T-helper 1 cell treated with Interleukin-12 subunit alpha and Interleukin-12 subunit beta and Interleukin-4 antibody, amounts not matched to agents 30 μg/mL and 1 μg/mL, for 36 hours (primary cell): ENCODE measurements at regions not wholly inside any gene's neighbourhood (a gene's known extent, or its start where the extent isn't known, plus 50 kb on each side); places are given as distances from the start of the nearest gene placed in this dataset.

Experiments
- H3K27ac Mint-ChIP-seq: one replicate; pipeline ENCODE4 v1.8.0; 2021; ENCODE audit warnings: mild to moderate bottlenecking, mixed read lengths
- H3K27me3 Mint-ChIP-seq: one replicate; pipeline ENCODE4 v1.8.0; 2021; ENCODE audit warnings: low read depth, mixed read lengths
- H3K36me3 Mint-ChIP-seq: one replicate; pipeline ENCODE4 v1.8.0; 2021; ENCODE audit warnings: low read depth, mixed read lengths
- H3K4me1 Mint-ChIP-seq: one replicate; pipeline ENCODE4 v1.8.0; 2021; ENCODE audit warnings: low read depth, mixed read lengths
- H3K4me3 Mint-ChIP-seq: one replicate; pipeline ENCODE4 v1.8.0; 2021; ENCODE audit warnings: mild to moderate bottlenecking, moderate library complexity, mixed read lengths
- H3K9me3 Mint-ChIP-seq: one replicate; pipeline ENCODE4 v1.8.0; 2021; ENCODE audit warnings: mixed read lengths

DNA sequence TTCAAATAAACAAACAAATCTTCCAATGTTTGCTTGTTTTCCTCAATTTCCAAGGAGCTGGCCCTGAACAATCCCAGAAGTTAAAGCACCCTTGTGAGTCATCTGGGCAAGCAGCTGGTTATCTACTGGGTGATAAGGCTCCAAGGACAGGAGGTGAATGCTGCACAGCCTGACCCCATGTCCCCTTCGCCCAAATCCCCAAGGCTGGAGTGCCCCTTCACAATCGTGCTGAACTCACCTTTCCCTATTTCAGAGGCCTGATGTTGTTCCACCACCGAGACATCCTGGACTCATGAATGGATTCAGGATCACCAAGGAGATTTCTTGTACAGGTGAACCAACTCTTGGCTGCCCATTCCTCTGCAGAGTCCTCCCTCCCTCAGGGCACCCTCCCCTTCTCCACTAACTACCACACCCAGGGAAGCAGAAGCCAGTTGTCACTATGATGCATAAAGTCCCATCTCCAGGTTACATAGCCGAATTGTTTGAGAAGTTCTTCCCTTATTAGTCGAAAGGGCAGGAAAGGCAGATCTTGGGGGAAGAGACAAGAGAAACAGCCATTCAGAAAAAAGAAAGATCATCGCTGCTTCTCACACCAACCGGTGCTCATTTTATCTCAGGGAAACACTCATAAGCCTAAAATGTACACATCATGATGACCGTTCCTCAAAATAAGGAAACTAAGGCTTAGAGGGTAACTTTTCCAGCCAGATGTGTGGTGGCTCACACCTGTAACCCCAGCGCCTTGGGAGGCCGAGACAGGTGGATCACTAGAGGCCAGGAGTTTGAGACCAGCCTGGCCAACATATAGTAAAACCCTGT lies 138.8 kb upstream of the RREB1 start:
- Mint-ChIP-seq H3K36me3 (no peaks in the 10 kb centered on the region), H3K9me3 (no peaks in the 10 kb centered on the region), H3K4me3 (no peak overlapping the region), H3K27ac (no peak overlapping the region), H3K27me3 (peaks cover 10% of the 10 kb centered on the region), H3K4me1 (no peaks in the 10 kb centered on the region)

DNA sequence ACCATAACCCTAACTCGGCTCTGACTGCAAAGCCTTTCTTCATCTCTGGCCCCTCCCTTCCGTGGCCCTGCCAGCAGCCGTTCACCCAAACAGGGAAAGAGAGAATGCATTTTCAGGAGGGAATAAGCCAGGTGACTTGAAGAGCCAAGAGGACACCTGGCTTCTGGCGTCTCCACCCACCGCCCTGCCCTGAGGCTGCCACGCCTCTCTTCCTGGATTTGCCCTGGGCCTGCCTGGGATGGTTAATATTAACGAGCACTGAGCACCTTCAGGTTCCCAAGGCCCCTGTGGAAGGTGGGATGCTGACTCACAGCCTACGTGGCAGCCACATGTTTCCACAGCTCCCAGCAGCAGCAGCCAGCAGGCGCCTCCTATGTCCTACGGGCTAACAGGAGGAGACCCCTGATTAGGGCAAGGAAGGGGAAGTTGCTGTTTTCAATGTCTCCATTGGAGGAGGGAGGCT lies 138.0 kb upstream of the RREB1 start:
- H3K4me1 Mint-ChIP-seq = no peaks in the 10 kb centered on the region

DNA sequence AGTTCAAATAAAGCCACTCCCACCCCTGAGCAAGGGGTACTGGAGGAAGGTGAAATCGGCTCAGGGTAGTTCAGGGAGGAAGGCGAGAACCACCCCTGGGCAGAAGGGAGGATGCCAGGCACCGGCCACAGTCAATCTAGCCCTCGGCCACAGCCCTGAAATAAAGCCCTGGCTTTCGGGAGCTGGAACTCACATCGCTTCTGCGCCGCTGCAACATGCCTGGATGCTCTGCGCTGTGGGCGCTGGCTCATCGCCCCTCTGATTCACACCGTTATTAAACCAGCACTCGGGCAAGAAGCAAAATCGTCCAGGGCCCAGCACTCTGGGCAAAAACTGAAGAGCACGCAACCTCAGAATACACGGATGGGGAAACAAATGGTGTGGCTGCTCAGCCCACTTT lies 136.9 kb upstream of the RREB1 start:
- Mint-ChIP-seq H3K9me3 (no peaks in the 10 kb centered on the region), H3K36me3 (no peaks in the 10 kb centered on the region), H3K4me3 (no peak overlapping the region), H3K4me1 (no peaks in the 10 kb centered on the region), H3K27ac (no peak overlapping the region), H3K27me3 (no peaks in the 10 kb centered on the region)

More for the DNA sequence above, 138.0 kb upstream of the RREB1 start:
- Mint-ChIP-seq H3K4me3 (no peak overlapping the region), H3K27me3 (peaks cover 4% of the 10 kb centered on the region), H3K9me3 (no peaks in the 10 kb centered on the region), H3K36me3 (no peaks in the 10 kb centered on the region), H3K27ac (no peak overlapping the region)

DNA sequence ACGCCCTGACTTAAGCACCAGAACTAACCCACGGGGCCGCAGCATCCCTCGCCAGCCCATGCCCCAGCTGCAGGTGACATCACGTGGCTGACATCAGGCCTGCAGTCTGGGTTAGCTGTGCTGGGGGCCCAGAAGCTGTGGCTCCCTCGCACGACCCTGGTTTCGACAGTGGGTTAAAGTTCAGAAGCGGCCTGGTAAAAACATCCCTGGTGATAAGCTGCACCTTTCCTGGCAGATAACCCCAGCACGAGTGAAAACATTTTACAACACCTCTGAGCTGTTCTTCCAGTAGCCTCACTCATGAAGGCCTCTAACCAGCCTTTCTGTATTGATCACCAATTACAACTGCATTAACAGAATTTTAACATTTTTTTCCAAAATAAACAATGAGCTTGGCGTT lies 136.4 kb upstream of the RREB1 start:
- H3K36me3 Mint-ChIP-seq = no peaks in the 10 kb centered on the region
- no peak overlapping the region for H3K4me3 Mint-ChIP-seq
- H3K4me1 Mint-ChIP-seq = no peaks in the 10 kb centered on the region
- no peaks in the 10 kb centered on the region for H3K27me3 Mint-ChIP-seq
- H3K27ac Mint-ChIP-seq = no peak overlapping the region
- no peaks in the 10 kb centered on the region for H3K9me3 Mint-ChIP-seq

DNA sequence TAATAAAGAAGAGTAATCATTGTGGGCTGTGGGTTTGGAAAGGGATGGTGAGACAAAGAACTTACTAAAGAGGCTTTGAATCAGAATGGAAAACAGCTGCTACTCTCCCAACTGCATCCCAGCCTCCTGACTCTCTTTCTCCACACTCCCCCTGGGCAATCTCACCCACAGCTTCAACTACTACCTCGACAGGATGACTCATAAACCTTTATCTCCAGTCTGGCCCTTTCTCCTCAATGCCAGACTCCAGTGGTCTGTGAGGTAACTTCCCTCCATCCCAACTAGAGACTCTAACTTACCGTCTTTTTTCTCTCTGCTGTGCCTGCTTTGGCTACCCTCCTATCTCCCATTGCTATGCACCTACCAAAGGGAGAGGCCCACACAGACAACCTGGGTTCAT lies 135.3 kb upstream of the RREB1 start:
- no peak overlapping the region for H3K27ac Mint-ChIP-seq
- peaks cover 4% of the 10 kb centered on the region for H3K27me3 Mint-ChIP-seq
- no peaks in the 10 kb centered on the region for H3K36me3 Mint-ChIP-seq
- no peaks in the 10 kb centered on the region for H3K9me3 Mint-ChIP-seq
- H3K4me3 Mint-ChIP-seq = no peak overlapping the region
- H3K4me1 Mint-ChIP-seq = no peaks in the 10 kb centered on the region

DNA sequence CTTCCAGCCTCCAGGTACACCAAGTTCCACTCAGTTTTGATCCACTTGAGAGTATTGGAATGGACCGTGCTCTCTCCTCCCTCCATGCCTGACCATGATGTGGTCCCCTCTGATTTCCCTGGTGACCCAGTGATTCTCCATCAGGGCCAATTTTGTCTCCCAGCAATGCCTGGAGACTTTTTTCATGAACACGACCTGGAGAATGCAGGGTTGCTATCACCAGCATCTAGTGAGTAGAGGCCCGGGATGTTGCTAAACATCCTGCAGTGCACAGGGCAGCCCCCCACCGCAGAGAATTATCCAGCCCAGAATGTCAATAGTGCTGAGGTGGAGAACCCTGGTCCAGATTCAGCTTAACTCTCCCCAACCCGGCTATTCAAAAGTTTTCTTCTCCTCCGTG lies 134.0 kb upstream of the RREB1 start:
- H3K36me3 Mint-ChIP-seq = no peaks in the 10 kb centered on the region
- H3K4me3 Mint-ChIP-seq = no peak overlapping the region
- H3K27me3 Mint-ChIP-seq = peaks cover 8% of the 10 kb centered on the region

DNA sequence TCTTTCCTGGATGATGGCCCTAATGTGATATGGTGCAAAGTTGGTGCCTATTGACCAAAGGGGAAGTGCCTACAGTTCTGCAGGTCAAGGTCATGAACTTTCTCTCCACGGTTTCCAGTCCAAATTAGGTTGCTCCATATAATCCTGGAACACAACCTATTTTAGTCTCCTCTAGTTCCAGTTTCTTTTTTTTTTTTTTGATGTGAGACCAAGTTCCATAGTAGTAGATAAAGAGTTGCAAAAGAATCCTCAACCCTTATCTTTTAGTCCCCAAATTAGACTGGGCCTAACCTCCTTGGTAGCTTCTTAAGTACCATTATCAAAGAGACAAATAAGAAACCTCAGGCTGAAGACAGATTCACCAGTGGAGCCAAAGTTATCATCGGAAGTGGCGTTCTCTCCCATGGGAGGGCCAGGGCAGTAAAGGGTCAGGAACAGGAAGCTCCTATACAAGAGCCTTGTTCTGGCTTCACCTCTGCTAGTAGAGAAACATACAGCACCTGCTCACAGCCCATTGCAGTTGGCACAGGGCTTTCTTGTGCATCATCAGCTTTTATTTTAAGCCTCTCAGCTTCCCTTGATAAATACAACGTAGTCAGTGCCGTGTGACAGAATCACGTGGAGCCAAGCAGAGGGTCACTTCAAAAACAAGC lies 132.2 kb upstream of the RREB1 start:
- H3K9me3 Mint-ChIP-seq = no peaks in the 10 kb centered on the region
- no peaks in the 10 kb centered on the region for H3K36me3 Mint-ChIP-seq
- H3K27me3 Mint-ChIP-seq = peaks cover 8% of the 10 kb centered on the region
- H3K4me1 Mint-ChIP-seq = no peaks in the 10 kb centered on the region
- no peak overlapping the region for H3K27ac Mint-ChIP-seq
- no peak overlapping the region for H3K4me3 Mint-ChIP-seq

More for the DNA sequence above, 134.0 kb upstream of the RREB1 start:
- Mint-ChIP-seq H3K9me3 (no peaks in the 10 kb centered on the region), H3K27ac (no peak overlapping the region), H3K4me1 (no peaks in the 10 kb centered on the region)

DNA sequence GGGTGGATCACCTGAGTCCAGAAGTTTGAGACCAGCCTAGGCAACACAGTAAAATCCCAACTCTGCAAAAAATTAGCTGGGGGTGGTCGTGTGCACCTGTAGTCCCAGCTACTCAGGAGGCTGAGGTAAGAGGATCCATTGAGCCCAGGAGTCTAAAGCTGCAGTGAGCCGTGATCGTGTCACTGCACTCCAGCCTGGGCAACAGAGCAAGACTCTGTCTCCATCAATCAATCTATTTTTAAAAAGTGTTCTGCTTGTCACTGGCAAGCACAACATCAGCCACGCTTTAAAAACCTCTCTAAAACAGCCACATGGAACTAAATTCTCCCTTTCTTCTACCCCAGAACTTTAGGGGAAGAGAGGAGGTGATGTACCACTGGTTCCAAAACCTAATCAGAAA lies 131.6 kb upstream of the RREB1 start:
- H3K4me3 Mint-ChIP-seq = no peak overlapping the region
- no peaks in the 10 kb centered on the region for H3K36me3 Mint-ChIP-seq
- H3K9me3 Mint-ChIP-seq = no peaks in the 10 kb centered on the region
- no peaks in the 10 kb centered on the region for H3K4me1 Mint-ChIP-seq
- peaks cover 8% of the 10 kb centered on the region for H3K27me3 Mint-ChIP-seq
- no peak overlapping the region for H3K27ac Mint-ChIP-seq

DNA sequence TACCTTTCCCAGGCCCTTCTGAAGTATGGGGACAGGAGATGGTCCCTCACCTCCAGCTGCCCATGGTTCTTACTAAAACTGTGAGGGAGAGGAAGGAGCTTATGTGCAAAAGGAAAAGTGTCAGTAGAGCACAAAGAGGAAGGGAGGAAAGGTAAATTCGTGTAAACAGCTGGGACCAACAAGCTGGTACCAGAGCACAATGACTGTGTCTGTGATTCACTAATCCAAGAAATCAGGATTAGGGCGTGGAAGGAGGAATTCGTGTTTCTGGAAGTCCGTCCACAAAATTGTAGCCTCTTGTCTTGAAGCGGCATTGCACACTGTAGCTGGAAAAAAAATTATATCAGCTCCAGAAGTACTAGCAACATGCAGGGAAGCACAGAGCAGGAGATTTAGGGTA lies 129.0 kb upstream of the RREB1 start:
- Mint-ChIP-seq H3K36me3 (no peaks in the 10 kb centered on the region), H3K4me1 (no peaks in the 10 kb centered on the region), H3K27me3 (peaks cover 21% of the 10 kb centered on the region), H3K4me3 (no peak overlapping the region), H3K9me3 (no peaks in the 10 kb centered on the region), H3K27ac (no peak overlapping the region)

DNA sequence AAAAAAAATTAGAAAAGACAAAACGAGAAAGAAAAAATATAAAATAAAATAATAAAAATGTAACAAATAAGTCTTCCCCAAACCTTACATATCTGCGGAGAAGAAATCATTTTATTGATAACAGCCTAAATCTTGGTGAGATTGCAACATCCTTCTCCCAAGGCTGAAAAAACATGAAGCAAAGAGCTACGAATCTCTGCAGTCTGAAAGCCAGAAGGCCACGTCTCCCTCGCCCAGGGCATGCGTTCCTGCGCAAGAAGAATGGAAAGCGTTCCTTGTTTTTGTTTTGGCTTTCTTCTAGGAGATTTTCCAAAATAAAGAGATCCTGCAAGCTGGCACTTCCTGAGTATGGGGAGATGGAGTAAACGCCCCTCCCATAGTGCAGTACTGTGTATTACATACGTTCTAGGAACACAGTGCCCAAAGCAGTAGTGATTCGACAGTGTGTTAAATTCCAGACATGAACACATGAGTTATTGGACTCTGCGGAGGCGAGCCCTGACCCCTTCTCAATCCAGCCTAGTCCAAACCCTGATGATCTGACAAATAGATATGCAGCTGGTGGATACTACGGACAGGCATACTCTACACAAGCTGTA lies 126.7 kb upstream of the RREB1 start:
- H3K27ac Mint-ChIP-seq = no peak overlapping the region

DNA sequence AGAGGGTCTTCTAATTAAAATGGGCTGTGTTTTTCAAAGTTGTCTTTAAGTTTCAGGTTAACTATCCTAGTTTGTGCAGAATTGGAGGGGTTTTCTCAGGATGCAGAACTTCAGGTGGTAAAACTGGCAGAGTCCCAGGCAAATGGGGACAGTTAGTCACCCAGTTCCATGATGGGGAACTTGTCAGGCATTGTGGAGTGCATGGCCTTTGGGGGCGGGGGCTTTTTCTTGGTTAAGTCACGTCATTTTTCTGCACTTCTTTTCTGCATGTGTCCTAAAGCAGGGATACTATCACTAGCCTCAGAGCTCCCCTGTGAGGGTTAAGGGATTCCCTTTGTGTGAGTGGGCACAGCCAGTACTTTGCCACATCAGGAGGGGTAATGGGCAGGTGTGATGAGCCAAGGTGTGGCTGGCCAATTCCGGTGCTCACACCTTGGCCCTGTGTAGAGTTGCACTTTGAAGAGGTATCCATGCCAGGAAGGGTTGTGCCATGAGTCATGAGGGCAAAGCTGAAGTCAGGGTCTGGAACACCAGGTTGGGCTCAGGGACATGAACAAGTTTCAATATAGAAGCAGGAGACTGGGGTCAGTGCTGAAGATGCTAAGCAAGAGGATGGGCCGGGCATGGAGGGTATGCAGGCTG lies 126.0 kb upstream of the RREB1 start:
- Mint-ChIP-seq H3K4me1 (no peaks in the 10 kb centered on the region), H3K4me3 (no peak overlapping the region), H3K27me3 (peaks cover 27% of the 10 kb centered on the region), H3K27ac (no peak overlapping the region), H3K9me3 (no peaks in the 10 kb centered on the region), H3K36me3 (no peaks in the 10 kb centered on the region)

More for the DNA sequence above, 126.7 kb upstream of the RREB1 start:
- Mint-ChIP-seq H3K27me3 (peaks cover 28% of the 10 kb centered on the region), H3K36me3 (no peaks in the 10 kb centered on the region), H3K4me1 (no peaks in the 10 kb centered on the region), H3K4me3 (no peak overlapping the region), H3K9me3 (no peaks in the 10 kb centered on the region)

DNA sequence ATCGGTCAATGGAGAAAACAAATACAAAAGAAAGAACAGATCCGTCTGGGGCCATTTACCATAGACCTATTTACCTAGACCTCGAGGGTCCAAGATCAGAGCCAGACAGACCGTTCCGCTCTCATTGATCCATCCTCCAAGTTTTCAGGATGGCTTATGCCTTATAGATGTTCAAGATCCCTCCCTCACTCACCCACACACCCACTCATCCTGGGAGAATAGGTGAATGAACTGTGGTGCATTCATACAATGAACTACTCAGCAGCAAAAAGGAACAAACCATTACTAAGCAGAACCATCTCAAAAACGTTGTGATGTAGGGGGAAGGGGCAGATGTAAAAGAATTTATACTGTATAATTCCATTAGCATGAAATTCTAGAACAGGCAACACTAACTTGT lies 125.1 kb upstream of the RREB1 start:
- H3K4me3 Mint-ChIP-seq = no peak overlapping the region
- no peaks in the 10 kb centered on the region for H3K4me1 Mint-ChIP-seq
- peaks cover 28% of the 10 kb centered on the region for H3K27me3 Mint-ChIP-seq
- H3K36me3 Mint-ChIP-seq = no peaks in the 10 kb centered on the region
- H3K27ac Mint-ChIP-seq = no peak overlapping the region
- H3K9me3 Mint-ChIP-seq = no peaks in the 10 kb centered on the region

DNA sequence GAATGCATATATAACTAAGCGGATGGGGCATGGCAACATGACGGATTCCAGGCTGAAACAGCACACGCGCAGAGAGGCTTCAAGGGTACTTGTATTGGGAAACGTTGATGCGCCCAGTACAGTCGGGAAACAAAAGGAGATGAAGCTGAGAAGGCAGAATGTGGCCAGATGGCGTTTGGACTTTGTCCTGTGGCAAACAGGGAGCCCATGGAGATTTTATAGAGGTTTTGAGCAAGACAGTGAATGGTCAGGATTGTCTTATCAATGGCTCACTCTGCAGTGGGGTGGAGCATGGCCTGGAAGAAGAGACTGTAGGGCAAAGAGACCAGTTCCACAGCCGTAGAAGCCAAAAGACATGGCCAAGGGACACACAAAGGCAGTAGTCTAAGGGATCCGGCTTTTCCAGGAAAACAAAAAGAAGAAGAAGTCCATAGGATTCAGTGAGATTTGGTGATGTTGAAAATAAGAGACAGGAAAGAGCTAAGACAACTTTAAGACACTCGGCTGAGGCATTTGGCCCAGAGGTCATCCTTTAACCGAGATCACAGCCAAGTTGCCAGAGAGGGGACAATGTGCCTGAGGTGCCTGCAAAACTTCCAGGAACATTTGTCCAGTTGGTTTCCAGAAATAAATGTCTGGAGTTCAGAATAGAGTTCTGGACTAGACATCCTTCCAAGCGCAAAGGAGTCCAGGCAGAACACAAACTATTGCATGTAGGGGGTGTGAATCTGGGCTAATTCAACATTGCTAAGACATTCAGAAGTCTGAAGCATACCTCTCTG lies 123.0 kb upstream of the RREB1 start:
- Mint-ChIP-seq H3K36me3 (no peaks in the 10 kb centered on the region), H3K4me1 (no peaks in the 10 kb centered on the region), H3K27ac (no peak overlapping the region), H3K27me3 (peaks cover 28% of the 10 kb centered on the region), H3K9me3 (no peaks in the 10 kb centered on the region), H3K4me3 (no peak overlapping the region)

DNA sequence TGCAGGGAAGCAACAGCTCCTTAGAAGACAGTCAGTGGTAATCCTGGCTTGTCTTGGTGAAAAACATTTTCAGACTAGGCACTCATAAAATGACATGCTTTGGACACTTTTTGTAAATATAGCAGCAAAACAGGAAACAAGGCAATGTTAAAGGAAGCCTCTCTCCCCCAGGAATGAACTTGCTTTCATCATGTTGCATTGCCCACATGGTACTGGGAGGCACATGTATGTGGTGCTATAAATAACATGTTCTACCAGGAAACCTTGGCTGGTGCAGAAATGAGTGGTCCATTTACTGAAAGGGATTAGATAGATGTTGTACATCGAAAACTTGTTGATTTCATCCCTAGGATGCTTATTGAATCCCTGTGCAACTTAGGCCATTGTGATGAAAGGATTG lies 121.4 kb upstream of the RREB1 start:
- no peak overlapping the region for H3K4me3 Mint-ChIP-seq
- no peaks in the 10 kb centered on the region for H3K4me1 Mint-ChIP-seq
- no peaks in the 10 kb centered on the region for H3K9me3 Mint-ChIP-seq
- no peaks in the 10 kb centered on the region for H3K36me3 Mint-ChIP-seq
- H3K27ac Mint-ChIP-seq = no peak overlapping the region
- H3K27me3 Mint-ChIP-seq = peaks cover 28% of the 10 kb centered on the region
